H7 (cell line): ENCODE measurements at regions not wholly inside any gene's neighbourhood (a gene's known extent, or its start where the extent isn't known, plus 50 kb on each side); places are given as distances from the start of the nearest gene placed in this dataset.
"Not testable (repeated sequence)": the region's sequence is repeated elsewhere in the genome, so short reads cannot be mapped to it uniquely, and the experiment has no call there.

Source experiments
- DNase-seq: peaks from one replicate; pipeline ENCODE4 v3.0.0; 2012
- H3K27me3 ChIP-seq: 2 replicates; pipeline ENCODE4 v1.6.0; 2011; ENCODE audit warnings: mild to moderate bottlenecking, low read length; ENCODE audit not compliant: control insufficient read depth, insufficient read depth
- H3K36me3 ChIP-seq: replicated peaks from 2 replicates; pipeline ENCODE4 v1.5.1; 2011; ENCODE audit warnings: low read length; ENCODE audit not compliant: control insufficient read depth, insufficient read depth
- H3K4me3 ChIP-seq: 2 replicates; pipeline ENCODE4 v1.5.1; 2011; ENCODE audit warnings: low read depth, mild to moderate bottlenecking, control low read depth, low read length, moderate library complexity; ENCODE audit not compliant: insufficient read depth

DNA sequence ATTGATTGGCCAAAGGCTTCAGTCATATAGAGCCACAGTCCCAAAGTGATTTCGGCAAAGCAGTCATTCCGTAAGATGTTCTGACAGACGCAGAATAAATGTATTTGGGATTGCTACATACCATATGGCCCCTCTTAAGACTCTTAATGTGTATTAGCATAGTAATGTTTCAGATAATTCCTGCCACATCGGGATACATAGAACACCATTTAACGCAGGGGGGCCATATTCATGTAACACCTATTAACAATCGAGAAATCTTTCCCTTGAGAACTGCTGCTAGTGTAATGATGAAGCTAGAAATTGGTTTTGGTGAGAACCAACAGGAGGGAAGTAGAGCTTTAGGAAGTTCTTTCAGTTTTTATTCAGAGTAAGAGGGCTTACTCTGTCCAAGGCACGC lies 390.9 kb upstream of the SASH1 start:
- Histone ChIP-seq H3K27me3 (no peaks in the 10 kb centered on the region), H3K4me3 (no peak overlapping the region), H3K36me3 (no peaks in the 10 kb centered on the region)
- DNase-seq, result no peak

DNA sequence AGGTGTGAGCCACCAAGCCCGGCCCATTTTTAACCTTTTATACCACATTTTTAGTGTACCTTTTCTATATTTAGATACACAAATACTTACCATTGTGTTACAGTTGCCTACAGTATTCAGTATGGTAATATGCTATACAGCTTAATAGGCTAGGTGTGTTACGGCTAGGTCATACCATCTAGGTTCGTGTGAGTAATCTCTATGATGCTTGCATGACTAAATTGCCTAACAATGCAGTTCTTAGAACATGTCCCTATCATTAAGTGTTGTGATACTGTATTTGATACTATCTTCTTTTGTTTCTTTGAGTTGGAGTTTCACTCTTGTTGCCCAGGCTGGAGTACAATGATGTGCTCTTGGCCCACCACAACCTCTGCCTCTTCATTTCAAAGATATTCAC lies 387.7 kb upstream of the SASH1 start:
- Histone ChIP-seq H3K27me3 (no peaks in the 10 kb centered on the region), H3K4me3 (no peak overlapping the region), H3K36me3 (no peaks in the 10 kb centered on the region)
- DNase-seq, result no peak

DNA sequence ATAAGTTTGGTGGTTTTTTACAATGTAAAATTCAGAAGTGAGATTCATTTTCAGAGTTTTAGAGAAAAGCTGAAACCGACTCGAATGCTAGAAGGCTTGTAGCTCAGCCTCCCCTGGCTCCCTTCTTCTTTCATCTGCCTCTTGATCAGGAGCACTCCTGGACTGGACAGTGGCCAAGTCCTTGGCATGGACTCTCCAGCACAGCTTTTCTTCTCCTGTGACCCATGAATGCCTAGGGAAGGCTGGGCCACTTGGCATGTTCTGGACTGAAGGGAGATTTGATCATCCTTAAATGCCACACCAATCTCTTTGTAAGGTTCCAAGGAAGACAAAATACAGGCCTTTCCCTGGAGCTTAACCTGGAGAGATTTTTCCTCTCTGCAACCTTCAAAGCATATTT lies 384.0 kb upstream of the SASH1 start:
- no peak for DNase-seq
- Histone ChIP-seq H3K27me3 (no peaks in the 10 kb centered on the region), H3K36me3 (no peaks in the 10 kb centered on the region), H3K4me3 (no peak overlapping the region)

- H3K36me3 ChIP-seq, result no peaks in the 10 kb centered on the region
- H3K4me3 ChIP-seq, result no peak overlapping the region
- DNase-seq, result no peak
- no peaks in the 10 kb centered on the region for H3K27me3 ChIP-seq
Measured at GRCh38 chr6:147961481-147962141, 381.0 kb upstream of the SASH1 start.

GRCh38 chr6:147965448-147965847 lies 377.2 kb upstream of the SASH1 start:
- not testable (repeated sequence) for H3K27me3 ChIP-seq, H3K4me3 ChIP-seq, DNase-seq, H3K36me3 ChIP-seq

DNA sequence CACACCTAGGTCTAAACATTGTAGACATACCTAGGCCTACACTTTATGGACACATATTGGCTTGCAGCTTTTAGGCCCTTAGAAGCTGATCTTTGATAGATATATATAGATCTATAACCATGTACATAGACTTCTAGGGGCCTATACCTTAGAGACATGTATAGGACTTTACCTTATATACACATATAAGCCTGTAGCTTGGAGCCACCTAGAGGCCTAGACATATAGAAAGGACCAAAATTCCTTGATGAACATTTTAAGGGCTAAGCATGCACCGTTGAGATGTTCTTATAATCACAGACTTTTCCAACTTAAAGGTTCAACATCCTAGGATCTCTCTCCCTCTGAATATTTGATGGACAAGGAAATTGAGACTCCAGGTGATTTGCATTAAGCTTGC lies 371.7 kb upstream of the SASH1 start:
- H3K36me3 ChIP-seq, result no peaks in the 10 kb centered on the region
- H3K4me3 ChIP-seq, result no peak overlapping the region
- no peak for DNase-seq
- no peaks in the 10 kb centered on the region for H3K27me3 ChIP-seq

- no peaks in the 10 kb centered on the region for H3K36me3 ChIP-seq
- no peaks in the 10 kb centered on the region for H3K27me3 ChIP-seq
- no peak for DNase-seq
- H3K4me3 ChIP-seq, result no peak overlapping the region
Measured at GRCh38 chr6:147972448-147972847, 370.2 kb upstream of the SASH1 start.

DNA sequence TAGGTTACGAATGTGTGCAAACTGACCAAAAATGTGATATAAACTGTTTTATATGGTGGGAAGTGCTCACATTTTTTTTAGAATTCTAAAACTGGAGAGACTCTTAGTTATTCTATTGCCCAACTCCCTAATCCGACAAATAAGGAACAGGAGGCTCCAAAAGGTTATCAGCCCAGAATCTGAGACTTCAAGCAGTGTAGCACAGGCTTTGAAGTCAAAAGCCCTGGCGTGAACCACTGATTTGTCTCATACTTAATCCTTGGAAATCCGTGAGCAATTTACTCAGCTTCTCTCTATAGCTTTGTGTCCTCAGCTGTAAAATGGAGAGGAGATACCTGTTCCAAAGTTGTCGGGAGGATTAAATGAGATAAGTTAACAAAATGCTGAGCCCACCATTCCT lies 368.8 kb upstream of the SASH1 start:
- DNase-seq, result no peak
- Histone ChIP-seq H3K27me3 (no peaks in the 10 kb centered on the region), H3K4me3 (no peak overlapping the region), H3K36me3 (no peaks in the 10 kb centered on the region)

- no peaks in the 10 kb centered on the region for H3K36me3 ChIP-seq
- no peak overlapping the region for H3K4me3 ChIP-seq
Measured at GRCh38 chr6:147974376-147974775, 368.3 kb upstream of the SASH1 start.

GRCh38 chr6:147977851-147978465 lies 364.7 kb upstream of the SASH1 start:
- DNase-seq, result no peak
- Histone ChIP-seq H3K4me3 (no peak overlapping the region), H3K36me3 (no peaks in the 10 kb centered on the region)

More at GRCh38 chr6:147974376-147974775, 368.3 kb upstream of the SASH1 start:
- no peaks in the 10 kb centered on the region for H3K27me3 ChIP-seq
- no peak for DNase-seq

GRCh38 chr6:147979966-147980365 lies 362.7 kb upstream of the SASH1 start:
- Histone ChIP-seq H3K4me3 (no peak overlapping the region), H3K36me3 (no peaks in the 10 kb centered on the region), H3K27me3 (no peaks in the 10 kb centered on the region)
- DNase-seq, result no peak

More at GRCh38 chr6:147977851-147978465, 364.7 kb upstream of the SASH1 start:
- H3K27me3 ChIP-seq, result no peaks in the 10 kb centered on the region

DNA sequence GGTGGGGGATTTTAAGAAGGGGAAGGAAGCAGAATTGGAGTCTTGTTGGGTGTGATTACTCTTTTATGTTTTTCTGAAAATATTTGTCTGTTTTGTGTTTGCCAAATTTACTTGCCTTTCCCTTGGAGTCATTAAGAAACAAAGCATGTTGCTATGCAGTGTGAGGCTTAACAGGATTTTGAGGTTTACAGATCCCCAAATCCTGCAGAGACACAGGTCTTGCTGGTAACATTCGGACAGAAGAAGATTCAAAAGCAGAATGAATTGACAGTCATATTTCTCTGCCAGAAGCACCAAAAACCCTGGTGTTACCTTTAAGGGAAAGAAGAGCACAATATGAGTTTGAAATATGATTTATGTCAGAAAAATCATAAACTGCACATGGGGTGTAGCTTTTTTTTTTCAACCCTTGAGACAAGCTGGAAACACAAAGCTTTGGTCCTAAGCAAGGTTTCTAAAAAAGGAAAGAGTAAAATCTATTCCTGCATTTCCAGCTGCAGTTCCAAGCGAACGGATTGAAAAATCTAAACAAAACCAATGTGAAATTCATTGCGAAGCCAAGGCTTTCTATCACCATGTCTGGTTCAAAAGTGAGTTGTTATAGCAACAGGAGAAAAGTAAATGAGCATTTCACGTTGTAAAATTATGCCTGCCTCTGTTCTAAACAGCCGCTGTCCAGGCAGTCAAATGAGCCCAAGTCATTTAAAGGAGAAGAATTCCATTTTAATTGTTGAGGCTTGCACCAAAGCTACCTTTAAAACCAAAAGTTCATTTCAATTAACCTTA lies 358.9 kb upstream of the SASH1 start:
- Histone ChIP-seq H3K4me3 (no peak overlapping the region), H3K27me3 (no peaks in the 10 kb centered on the region), H3K36me3 (no peaks in the 10 kb centered on the region)
- DNase-seq, result no peak

GRCh38 chr6:147986846-147987245 lies 355.8 kb upstream of the SASH1 start:
- Histone ChIP-seq H3K27me3 (no peaks in the 10 kb centered on the region), H3K4me3 (no peak overlapping the region), H3K36me3 (no peaks in the 10 kb centered on the region)
- no peak for DNase-seq

GRCh38 chr6:147990159-147990558 lies 352.5 kb upstream of the SASH1 start:
- Histone ChIP-seq H3K4me3 (no peak overlapping the region), H3K36me3 (no peaks in the 10 kb centered on the region), H3K27me3 (no peaks in the 10 kb centered on the region)
- DNase-seq, result no peak

GRCh38 chr6:147991961-147992360 lies 350.7 kb upstream of the SASH1 start:
- no peaks in the 10 kb centered on the region for H3K27me3 ChIP-seq
- no peak overlapping the region for H3K4me3 ChIP-seq
- H3K36me3 ChIP-seq, result no peaks in the 10 kb centered on the region
- DNase-seq, result no peak
